Stimulated activated CD8-positive, alpha-beta memory T cell treated with anti-CD3 and anti-CD28 coated beads, Interleukin-4, amount 100 ng/mL, for 4 hours (primary cell): ENCODE measurements at regions not wholly inside any gene's neighbourhood (a gene's known extent, or its start where the extent isn't known, plus 50 kb on each side); places are given as distances from the start of the nearest gene placed in this dataset.

Experiments
- DNase-seq, 2 donors: peaks; one replicate each; pipeline ENCODE4 v3.0.0-alpha.2; 2020; ENCODE audit warnings: low read depth in 2 of 2, low spot score in 1 of 2

- no peak for DNase-seq
These were observed 398.6 kb downstream of the TBL1XR1 start for GRCh38 chr3:176798680-176799079.

GRCh38 chr3:176796371-176796770 is 400.9 kb downstream of the TBL1XR1 start:
- no peak for DNase-seq

GRCh38 chr3:176795891-176796290 is 401.4 kb downstream of the TBL1XR1 start:
- no peak for DNase-seq

- DNase-seq = no peak
These were observed 402.9 kb downstream of the TBL1XR1 start for GRCh38 chr3:176794406-176794805.

- no peak for DNase-seq
These were observed 407.3 kb downstream of the TBL1XR1 start for GRCh38 chr3:176789947-176790346.

- no peak for DNase-seq
These were observed 408.0 kb downstream of the TBL1XR1 start for GRCh38 chr3:176789281-176789705.

GRCh38 chr3:176787506-176787905 is 409.8 kb downstream of the TBL1XR1 start:
- no peak for DNase-seq

GRCh38 chr3:176785171-176785570 is 412.1 kb downstream of the TBL1XR1 start:
- no peak for DNase-seq

GRCh38 chr3:176780766-176781165 is 416.5 kb downstream of the TBL1XR1 start:
- no peak for DNase-seq

GRCh38 chr3:176776622-176777175 is 420.6 kb downstream of the TBL1XR1 start:
- DNase-seq = no peak

GRCh38 chr3:176769547-176770190 is 427.6 kb downstream of the TBL1XR1 start:
- no peak for DNase-seq

GRCh38 chr3:176767385-176767784 is 429.9 kb downstream of the TBL1XR1 start:
- no peak for DNase-seq

GRCh38 chr3:176766862-176767261 is 430.4 kb downstream of the TBL1XR1 start:
- no peak for DNase-seq

GRCh38 chr3:176765382-176765900 is 431.8 kb downstream of the TBL1XR1 start:
- no peak for DNase-seq

- no peak for DNase-seq
These were observed 437.3 kb downstream of the TBL1XR1 start for GRCh38 chr3:176759815-176760506.

- no peak for DNase-seq
These were observed 439.9 kb downstream of the TBL1XR1 start for GRCh38 chr3:176757429-176757828.

GRCh38 chr3:176755977-176756376 is 441.3 kb downstream of the TBL1XR1 start:
- DNase-seq = no peak

- no peak for DNase-seq
These were observed 441.7 kb downstream of the TBL1XR1 start for GRCh38 chr3:176755552-176755951.

GRCh38 chr3:176741664-176742047 is 455.6 kb downstream of the TBL1XR1 start:
- no peak for DNase-seq

- no peak for DNase-seq
These were observed 456.2 kb downstream of the TBL1XR1 start for GRCh38 chr3:176740906-176741663.

- no peak for DNase-seq
These were observed 458.1 kb downstream of the TBL1XR1 start for GRCh38 chr3:176739159-176739558.
